ENCODE measurements at regions not wholly inside any gene's neighbourhood (a gene's known extent, or its start where the extent isn't known, plus 50 kb on each side); places are given as distances from the start of the nearest gene placed in this dataset.

DNA sequence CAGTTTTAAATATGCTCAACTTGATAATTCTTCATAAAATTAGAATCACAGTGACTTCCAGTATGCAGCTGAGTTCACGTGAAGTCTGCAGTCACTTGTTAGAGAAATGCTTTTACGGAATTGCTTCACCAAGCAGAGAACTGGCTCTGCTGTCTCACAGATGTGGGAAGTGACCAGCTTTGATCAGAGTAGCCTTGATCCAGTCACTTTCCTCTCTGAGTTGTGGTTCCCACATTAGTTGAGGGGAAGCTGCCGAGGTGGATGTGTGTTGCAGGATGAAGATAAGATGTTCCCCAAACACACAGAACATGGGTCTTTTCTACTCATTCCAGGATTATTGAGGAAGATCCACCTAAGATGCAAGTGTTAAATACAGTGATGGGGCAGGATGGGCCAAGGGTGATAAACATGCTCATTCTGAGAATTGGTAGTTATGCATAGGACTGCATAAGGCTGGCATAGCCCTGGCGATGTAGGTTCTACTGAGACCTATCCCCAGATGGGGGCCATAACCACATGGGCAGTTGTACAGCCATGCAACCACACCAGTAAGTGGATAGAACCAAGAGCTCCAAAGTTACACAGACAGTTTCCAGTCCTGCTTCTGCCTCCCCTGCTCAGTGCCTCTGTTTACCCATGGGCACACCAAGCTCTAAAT is 168.9 kb upstream of the MAF start:
- H3K27me3 ChIP-seq (ENCODE audit: low read depth, low read length): no peaks in the 10 kb centered on the region
- H3K4me3 ChIP-seq (ENCODE audit: low read depth in 1 of 2, low read length in 2 of 2): peak overlapping the region in 1 of 2 donors; percentile 62
- H3K36me3 ChIP-seq (ENCODE audit: control insufficient read depth in 1 of 2, insufficient read depth in 2 of 2, low read length in 2 of 2): no peaks in the 10 kb centered on the region
- H3K27ac ChIP-seq (ENCODE audit: low read length): peak overlapping the region; percentile 93
- H3K9me3 ChIP-seq (ENCODE audit: control insufficient read depth in 1 of 2, low read length in 2 of 2): no peaks in the 10 kb centered on the region
- H3K4me1 ChIP-seq (ENCODE audit: control insufficient read depth in 1 of 2, insufficient read depth in 2 of 2, low read length in 2 of 2): peaks cover 20 to 30% of the 10 kb centered on the region in 2 donors

DNA sequence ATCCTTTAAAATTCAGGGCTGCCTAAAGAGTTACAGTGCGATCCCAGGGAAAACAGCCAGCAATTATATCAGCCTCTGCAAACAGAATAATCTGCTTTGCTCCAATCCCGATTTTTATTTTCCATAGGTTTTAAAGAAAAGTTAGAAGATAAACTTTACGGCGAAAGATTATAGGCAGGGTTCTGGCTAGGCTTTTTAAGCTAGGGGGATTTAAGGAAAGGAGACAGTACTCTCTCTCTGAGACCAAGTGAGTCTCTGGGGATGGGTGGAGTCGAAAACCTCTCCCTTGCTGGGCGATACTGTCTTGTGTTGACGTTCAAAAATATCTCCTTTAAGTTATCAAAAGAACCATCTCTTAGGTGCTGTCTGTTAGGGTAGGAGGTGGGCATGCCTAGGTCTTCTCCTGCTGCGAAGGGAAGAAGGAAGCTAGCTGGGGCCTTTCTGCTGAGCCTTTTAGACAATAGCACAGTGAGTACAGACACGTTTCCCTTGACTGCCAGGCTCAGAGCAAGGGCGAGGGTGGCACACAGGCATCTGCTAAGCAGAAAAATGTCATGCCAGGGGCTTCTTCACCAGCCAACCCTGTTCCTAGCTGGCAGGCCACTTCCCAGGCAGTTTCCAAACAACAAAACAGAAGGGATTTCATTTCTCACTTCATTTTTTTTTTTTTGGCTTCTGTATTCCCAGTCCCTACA is 167.9 kb upstream of the MAF start:
- Histone ChIP-seq H3K4me3 (ENCODE audit: low read depth in 1 of 2, low read length in 2 of 2) (peak overlapping the region; percentile 51 to 53), H3K36me3 (ENCODE audit: control insufficient read depth in 1 of 2, insufficient read depth in 2 of 2, low read length in 2 of 2) (no peaks in the 10 kb centered on the region), H3K4me1 (ENCODE audit: control insufficient read depth in 1 of 2, insufficient read depth in 2 of 2, low read length in 2 of 2) (peaks cover 20 to 30% of the 10 kb centered on the region in 2 donors), H3K9me3 (ENCODE audit: control insufficient read depth in 1 of 2, low read length in 2 of 2) (no peaks in the 10 kb centered on the region), H3K27me3 (ENCODE audit: low read depth, low read length) (no peaks in the 10 kb centered on the region), H3K27ac (ENCODE audit: low read length) (peak overlapping the region; percentile 93)

DNA sequence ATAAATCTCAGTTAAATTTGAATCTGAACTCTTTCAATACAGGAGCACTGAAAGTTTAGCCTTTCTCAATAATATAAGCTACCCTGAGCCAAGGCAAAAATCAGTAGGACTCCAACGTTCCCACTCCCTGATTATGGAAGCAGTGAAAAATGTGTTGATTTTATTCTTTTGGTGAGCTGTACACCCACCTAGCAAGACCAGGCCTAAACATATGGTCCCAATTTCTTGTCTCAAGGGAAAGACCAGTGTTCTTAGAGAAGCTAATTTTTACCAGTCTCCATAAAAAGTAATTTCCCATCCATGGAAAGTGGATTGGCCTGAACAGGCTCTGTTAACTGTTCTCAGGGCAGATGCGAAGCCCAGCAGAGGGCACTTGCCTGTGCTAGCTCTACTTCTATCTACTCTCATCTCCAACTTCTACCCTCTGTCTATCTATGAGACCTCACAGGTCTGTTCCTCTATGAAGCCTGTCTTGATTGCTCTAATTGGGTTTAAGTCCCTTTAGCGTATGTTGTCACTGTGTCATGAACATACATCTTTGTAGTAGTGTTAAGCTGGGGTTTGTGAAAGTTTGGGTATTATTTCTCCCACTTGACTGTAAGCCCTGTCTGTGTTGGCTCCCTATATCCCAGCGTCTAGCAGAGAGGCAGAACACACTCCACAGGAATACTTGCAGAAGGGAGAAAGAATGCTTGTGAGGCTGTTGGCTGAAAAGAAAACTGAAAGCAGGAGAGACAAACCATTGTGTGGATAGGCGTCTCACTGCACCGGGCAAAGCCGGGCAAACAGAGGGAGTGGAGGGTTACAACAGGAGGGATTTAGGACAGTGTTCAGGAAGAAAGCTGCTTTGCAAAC is 167.1 kb upstream of the MAF start:
- peaks cover 20 to 30% of the 10 kb centered on the region in 2 donors for H3K4me1 ChIP-seq (ENCODE audit: control insufficient read depth in 1 of 2, insufficient read depth in 2 of 2, low read length in 2 of 2)
- peak overlapping the region; percentile 93 for H3K27ac ChIP-seq (ENCODE audit: low read length)
- no peaks in the 10 kb centered on the region for H3K9me3 ChIP-seq (ENCODE audit: control insufficient read depth in 1 of 2, low read length in 2 of 2)
- H3K27me3 ChIP-seq (ENCODE audit: low read depth, low read length): no peaks in the 10 kb centered on the region
- H3K36me3 ChIP-seq (ENCODE audit: control insufficient read depth in 1 of 2, insufficient read depth in 2 of 2, low read length in 2 of 2): no peaks in the 10 kb centered on the region
- peak overlapping the region; percentile 51 to 53 for H3K4me3 ChIP-seq (ENCODE audit: low read depth in 1 of 2, low read length in 2 of 2)

DNA sequence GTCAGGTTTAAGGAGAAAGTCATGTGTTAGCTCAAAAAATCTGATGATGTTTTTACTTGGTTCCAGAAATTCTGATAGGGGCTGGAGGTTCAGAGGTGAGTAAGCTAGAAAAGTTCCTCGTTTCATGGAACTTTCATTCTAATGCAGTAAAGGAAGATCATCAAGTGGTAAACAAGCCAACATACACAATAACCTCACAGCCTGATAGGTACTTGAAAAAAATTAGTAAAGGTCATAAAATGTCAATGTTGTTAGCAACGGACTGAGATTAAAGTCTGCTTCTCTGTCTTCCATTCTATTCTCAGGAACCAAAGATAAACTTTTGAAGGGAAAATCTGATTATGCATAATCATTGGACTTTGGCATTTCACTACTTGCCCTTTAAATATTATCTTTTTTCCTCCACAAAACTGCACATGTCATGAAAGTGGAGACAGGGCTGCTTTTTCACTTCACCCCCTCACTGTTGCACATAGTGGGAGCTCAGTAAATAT is 165.4 kb upstream of the MAF start:
- H3K9me3 ChIP-seq (ENCODE audit: control insufficient read depth in 1 of 2, low read length in 2 of 2): no peaks in the 10 kb centered on the region
- peaks cover 20 to 25% of the 10 kb centered on the region in 2 donors for H3K4me1 ChIP-seq (ENCODE audit: control insufficient read depth in 1 of 2, insufficient read depth in 2 of 2, low read length in 2 of 2)
- no peaks in the 10 kb centered on the region for H3K36me3 ChIP-seq (ENCODE audit: control insufficient read depth in 1 of 2, insufficient read depth in 2 of 2, low read length in 2 of 2)
- H3K27me3 ChIP-seq (ENCODE audit: low read depth, low read length): no peaks in the 10 kb centered on the region
- H3K4me3 ChIP-seq (ENCODE audit: low read depth in 1 of 2, low read length in 2 of 2): no peak overlapping the region
- H3K27ac ChIP-seq (ENCODE audit: low read length): no peak overlapping the region

DNA sequence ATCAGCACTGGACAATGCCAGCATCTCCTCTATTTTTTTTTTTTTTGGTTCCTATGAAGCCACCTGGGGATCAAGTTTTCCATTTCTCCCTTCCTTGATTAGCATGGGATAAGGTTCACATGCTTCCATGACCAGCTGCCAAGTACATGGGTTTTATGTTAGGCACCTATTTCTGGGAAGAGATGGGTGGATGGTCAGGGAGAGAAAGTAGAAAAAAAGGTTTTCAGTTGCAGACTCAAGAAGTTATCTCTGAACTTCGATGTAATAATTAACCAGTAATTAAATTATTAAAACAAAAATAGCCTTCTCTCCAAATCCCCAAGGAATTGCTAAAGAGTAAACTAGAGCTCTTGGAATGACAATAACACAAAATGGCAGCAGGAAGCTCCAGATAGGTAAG is 164.9 kb upstream of the MAF start:
- Histone ChIP-seq H3K27ac (ENCODE audit: low read length) (no peak overlapping the region), H3K27me3 (ENCODE audit: low read depth, low read length) (no peaks in the 10 kb centered on the region), H3K9me3 (ENCODE audit: control insufficient read depth in 1 of 2, low read length in 2 of 2) (no peaks in the 10 kb centered on the region), H3K4me1 (ENCODE audit: control insufficient read depth in 1 of 2, insufficient read depth in 2 of 2, low read length in 2 of 2) (peaks cover 20 to 25% of the 10 kb centered on the region in 2 donors), H3K36me3 (ENCODE audit: control insufficient read depth in 1 of 2, insufficient read depth in 2 of 2, low read length in 2 of 2) (no peaks in the 10 kb centered on the region), H3K4me3 (ENCODE audit: low read depth in 1 of 2, low read length in 2 of 2) (no peak overlapping the region)

DNA sequence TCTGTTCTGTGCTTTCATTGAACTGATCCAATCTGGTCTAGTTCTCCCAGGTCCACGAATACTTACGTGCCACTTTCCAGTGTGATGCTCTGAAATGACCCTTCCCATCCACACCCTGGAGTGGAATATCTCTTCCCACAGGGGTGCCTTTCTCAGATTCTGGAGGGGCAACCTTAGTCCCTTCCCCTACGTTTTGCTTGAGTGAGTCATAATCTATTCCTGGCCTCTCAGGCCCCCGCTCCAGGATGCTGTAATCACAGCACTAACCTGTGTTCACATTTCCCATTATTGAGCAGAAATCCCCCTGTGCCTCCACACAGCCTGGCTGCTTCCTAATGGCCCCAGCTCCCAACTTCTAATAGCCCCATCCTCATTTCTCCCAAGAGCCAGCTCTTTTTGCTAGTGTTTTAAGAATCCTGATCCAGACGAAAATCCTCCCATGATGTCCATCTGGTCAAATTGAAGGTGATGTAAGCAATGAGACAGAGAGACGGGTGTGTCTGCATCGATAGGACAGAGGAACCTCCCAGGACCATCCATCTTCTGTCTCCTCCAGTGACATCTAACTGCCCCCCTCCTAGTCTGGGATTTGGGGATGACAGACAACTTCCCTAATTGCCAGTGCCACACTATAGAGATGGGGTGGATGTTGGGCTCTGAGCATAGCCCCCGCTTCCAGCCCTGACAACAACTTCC is 164.0 kb upstream of the MAF start:
- Histone ChIP-seq H3K36me3 (ENCODE audit: control insufficient read depth in 1 of 2, insufficient read depth in 2 of 2, low read length in 2 of 2) (no peaks in the 10 kb centered on the region), H3K4me1 (ENCODE audit: control insufficient read depth in 1 of 2, insufficient read depth in 2 of 2, low read length in 2 of 2) (peaks cover 18 to 23% of the 10 kb centered on the region in 2 donors), H3K27ac (ENCODE audit: low read length) (no peak overlapping the region), H3K9me3 (ENCODE audit: control insufficient read depth in 1 of 2, low read length in 2 of 2) (no peaks in the 10 kb centered on the region), H3K4me3 (ENCODE audit: low read depth in 1 of 2, low read length in 2 of 2) (no peak overlapping the region), H3K27me3 (ENCODE audit: low read depth, low read length) (no peaks in the 10 kb centered on the region)

DNA sequence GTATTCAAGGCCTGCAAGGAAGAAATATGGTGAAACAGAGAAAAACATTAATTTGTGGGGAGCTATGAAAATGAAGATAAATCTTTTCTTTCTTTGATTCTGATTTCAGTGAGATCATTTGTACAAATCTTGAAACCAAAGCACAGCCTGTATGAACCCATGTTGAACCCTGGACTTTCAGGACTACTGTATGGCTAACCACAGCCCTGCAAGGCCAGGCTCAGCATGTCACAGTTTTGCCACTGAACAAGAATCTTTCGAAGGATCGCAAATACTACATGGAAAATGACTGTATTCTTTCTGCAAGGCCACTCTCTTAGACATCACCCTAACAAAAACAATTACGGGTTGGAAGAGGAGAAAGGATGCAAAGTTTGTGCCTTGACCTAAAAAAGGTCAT is 161.7 kb upstream of the MAF start:
- no peaks in the 10 kb centered on the region for H3K27me3 ChIP-seq (ENCODE audit: low read depth, low read length)
- H3K36me3 ChIP-seq (ENCODE audit: control insufficient read depth in 1 of 2, insufficient read depth in 2 of 2, low read length in 2 of 2): no peaks in the 10 kb centered on the region
- no peaks in the 10 kb centered on the region for H3K9me3 ChIP-seq (ENCODE audit: control insufficient read depth in 1 of 2, low read length in 2 of 2)
- no peak overlapping the region for H3K27ac ChIP-seq (ENCODE audit: low read length)
- H3K4me1 ChIP-seq (ENCODE audit: control insufficient read depth in 1 of 2, insufficient read depth in 2 of 2, low read length in 2 of 2): peaks cover 1 to 4% of the 10 kb centered on the region in 2 donors
- no peak overlapping the region for H3K4me3 ChIP-seq (ENCODE audit: low read depth in 1 of 2, low read length in 2 of 2)

DNA sequence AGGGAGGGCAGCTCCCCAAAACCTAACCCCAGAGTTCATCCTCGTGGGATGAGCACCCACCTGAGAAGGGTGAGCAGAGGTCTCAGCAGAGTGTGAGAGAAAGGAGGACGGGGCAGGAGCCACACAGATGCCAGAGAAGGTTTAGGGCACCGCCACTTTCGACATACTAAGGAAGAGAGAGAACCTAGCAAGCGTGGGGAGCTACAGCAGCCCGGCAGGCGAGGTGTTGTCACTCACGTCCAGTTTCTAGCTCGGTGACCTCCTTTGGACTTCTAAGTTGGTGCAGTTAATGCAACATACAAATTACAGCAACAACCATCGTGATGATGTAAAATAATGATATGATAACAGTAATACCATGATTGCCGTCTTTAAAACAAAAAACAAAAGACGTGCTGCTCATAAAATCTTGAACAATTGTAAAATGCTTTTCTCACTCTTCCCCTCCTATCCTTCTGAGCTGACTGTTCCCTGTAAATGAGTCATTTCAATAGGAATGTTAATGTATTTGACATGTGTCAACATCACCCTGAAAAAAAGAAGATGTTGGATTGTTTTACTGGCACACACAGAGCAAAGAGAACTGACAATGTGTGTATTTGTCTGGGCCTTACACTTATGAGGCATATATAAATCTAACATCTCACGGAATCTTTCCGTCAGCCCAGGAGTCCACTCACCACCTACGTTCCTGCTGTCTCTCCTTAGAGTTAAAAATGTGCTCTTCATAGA is 158.2 kb upstream of the MAF start:
- Histone ChIP-seq H3K36me3 (ENCODE audit: control insufficient read depth in 1 of 2, insufficient read depth in 2 of 2, low read length in 2 of 2) (no peaks in the 10 kb centered on the region), H3K27me3 (ENCODE audit: low read depth, low read length) (no peaks in the 10 kb centered on the region), H3K4me3 (ENCODE audit: low read depth in 1 of 2, low read length in 2 of 2) (no peak overlapping the region), H3K9me3 (ENCODE audit: control insufficient read depth in 1 of 2, low read length in 2 of 2) (no peaks in the 10 kb centered on the region), H3K4me1 (ENCODE audit: control insufficient read depth in 1 of 2, insufficient read depth in 2 of 2, low read length in 2 of 2) (peaks cover 0 to 10% of the 10 kb centered on the region in 2 donors), H3K27ac (ENCODE audit: low read length) (no peak overlapping the region)

DNA sequence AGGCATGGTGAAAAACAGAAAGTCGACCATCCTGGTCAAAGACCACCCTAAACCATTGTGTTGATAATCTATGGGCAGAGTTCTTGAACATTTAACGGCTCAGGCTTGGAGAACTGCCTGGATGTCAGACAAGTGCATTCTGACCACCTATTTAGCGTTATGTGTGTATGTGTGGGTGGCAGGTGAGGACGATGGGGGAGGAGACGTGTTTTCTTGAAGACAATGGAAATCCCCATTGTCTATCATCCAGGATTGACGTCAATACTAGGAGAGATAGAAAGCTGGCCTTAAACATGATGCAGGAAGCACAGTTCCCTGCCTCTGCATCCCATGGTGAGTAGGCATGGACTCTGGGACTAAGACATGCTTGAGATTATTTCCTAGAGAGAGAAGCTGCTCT is 157.4 kb upstream of the MAF start:
- Histone ChIP-seq H3K27ac (ENCODE audit: low read length) (no peak overlapping the region), H3K27me3 (ENCODE audit: low read depth, low read length) (no peaks in the 10 kb centered on the region), H3K36me3 (ENCODE audit: control insufficient read depth in 1 of 2, insufficient read depth in 2 of 2, low read length in 2 of 2) (no peaks in the 10 kb centered on the region), H3K9me3 (ENCODE audit: control insufficient read depth in 1 of 2, low read length in 2 of 2) (no peaks in the 10 kb centered on the region), H3K4me1 (ENCODE audit: control insufficient read depth in 1 of 2, insufficient read depth in 2 of 2, low read length in 2 of 2) (peaks cover 0 to 10% of the 10 kb centered on the region in 2 donors), H3K4me3 (ENCODE audit: low read depth in 1 of 2, low read length in 2 of 2) (no peak overlapping the region)

DNA sequence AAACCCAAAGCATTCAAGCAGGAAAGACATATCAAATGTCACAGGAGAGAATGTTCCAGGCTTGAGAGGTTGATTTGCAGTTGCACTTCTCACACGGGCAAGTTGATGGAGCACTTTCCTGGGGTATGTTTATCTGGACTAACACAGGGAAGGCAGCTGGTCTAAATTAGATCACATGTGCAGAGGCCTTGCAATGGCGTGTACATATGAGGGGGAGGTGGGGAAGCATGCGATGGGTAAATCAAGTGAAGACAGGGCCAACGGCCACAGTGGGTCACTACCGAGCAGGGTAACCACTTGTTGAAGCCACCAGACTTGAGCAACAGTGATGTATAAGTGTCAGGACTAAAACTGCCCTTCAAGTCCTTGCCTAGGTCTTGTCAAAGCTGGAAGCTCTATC is 156.6 kb upstream of the MAF start:
- H3K27ac ChIP-seq (ENCODE audit: low read length): no peak overlapping the region
- H3K4me1 ChIP-seq (ENCODE audit: control insufficient read depth in 1 of 2, insufficient read depth in 2 of 2, low read length in 2 of 2): peaks cover 0 to 11% of the 10 kb centered on the region in 2 donors
- no peak overlapping the region for H3K4me3 ChIP-seq (ENCODE audit: low read depth in 1 of 2, low read length in 2 of 2)
- H3K36me3 ChIP-seq (ENCODE audit: control insufficient read depth in 1 of 2, insufficient read depth in 2 of 2, low read length in 2 of 2): no peaks in the 10 kb centered on the region
- H3K9me3 ChIP-seq (ENCODE audit: control insufficient read depth in 1 of 2, low read length in 2 of 2): no peaks in the 10 kb centered on the region
- no peaks in the 10 kb centered on the region for H3K27me3 ChIP-seq (ENCODE audit: low read depth, low read length)

Measured in muscle layer of duodenum (tissue), 2 donors.